ENCODE measurements at regions not wholly inside any gene's neighbourhood (a gene's known extent, or its start where the extent isn't known, plus 50 kb on each side); places are given as distances from the start of the nearest gene placed in this dataset.
"Not testable (repeated sequence)": the region's sequence is repeated elsewhere in the genome, so short reads cannot be mapped to it uniquely, and the experiment has no call there.

DNA sequence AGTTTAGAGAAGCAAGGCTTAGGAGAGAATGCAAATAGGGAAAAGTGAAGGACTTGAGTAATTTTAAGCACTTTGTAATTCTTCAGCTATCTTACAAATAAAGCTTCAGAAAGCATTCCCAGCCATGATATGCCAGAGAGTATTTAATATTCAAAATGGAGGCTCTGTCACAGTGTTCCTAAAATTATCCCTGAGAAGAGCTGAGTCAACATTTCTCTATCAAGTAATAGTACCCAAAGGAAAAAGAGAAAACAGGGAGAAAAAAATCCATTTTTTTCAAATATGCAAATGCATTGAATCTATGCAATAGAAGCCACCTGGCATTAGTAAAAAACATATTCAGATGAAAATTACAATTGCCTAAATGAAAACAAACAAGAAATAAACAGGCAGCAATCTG, 392.6 kb upstream of the FAM174A start:
- DNase-seq (ENCODE audit: low read depth) = no peak
- in situ Hi-C loops (cut with HindIII; ENCODE audit: low sequenced_read_pairs) = no loop called here
- H3K4me3 ChIP-seq (ENCODE audit: low read depth, low read length) = no peak overlapping the region
- TF ChIP-seq CTCF (IDR thresholded peaks at IDR 0.05; ENCODE audit: low read depth, low read length, missing control alignments) = no peak

- no peak for DNase-seq (ENCODE audit: low read depth)
- TF ChIP-seq CTCF (IDR thresholded peaks at IDR 0.05; ENCODE audit: low read depth, low read length, missing control alignments) = no peak
- in situ Hi-C loops (cut with HindIII; ENCODE audit: low sequenced_read_pairs) = no loop called here
- no peak overlapping the region for H3K4me3 ChIP-seq (ENCODE audit: low read depth, low read length)
These were observed 404.0 kb upstream of the FAM174A start for GRCh38 chr5:100131161-100131560.

GRCh38 chr5:100130307-100130706, 404.9 kb upstream of the FAM174A start:
- no peak for DNase-seq (ENCODE audit: low read depth)
- no peak overlapping the region for H3K4me3 ChIP-seq (ENCODE audit: low read depth, low read length)
- in situ Hi-C loops (cut with HindIII; ENCODE audit: low sequenced_read_pairs) = no loop called here
- no peak for TF ChIP-seq CTCF (IDR thresholded peaks at IDR 0.05; ENCODE audit: low read depth, low read length, missing control alignments)

- H3K4me3 ChIP-seq (ENCODE audit: low read depth, low read length) = no peak overlapping the region
- TF ChIP-seq CTCF (IDR thresholded peaks at IDR 0.05; ENCODE audit: low read depth, low read length, missing control alignments) = no peak
- DNase-seq (ENCODE audit: low read depth) = no peak
- in situ Hi-C loops (cut with HindIII; ENCODE audit: low sequenced_read_pairs) = no loop called here
These were observed 415.3 kb upstream of the FAM174A start for GRCh38 chr5:100119903-100120302.

DNA sequence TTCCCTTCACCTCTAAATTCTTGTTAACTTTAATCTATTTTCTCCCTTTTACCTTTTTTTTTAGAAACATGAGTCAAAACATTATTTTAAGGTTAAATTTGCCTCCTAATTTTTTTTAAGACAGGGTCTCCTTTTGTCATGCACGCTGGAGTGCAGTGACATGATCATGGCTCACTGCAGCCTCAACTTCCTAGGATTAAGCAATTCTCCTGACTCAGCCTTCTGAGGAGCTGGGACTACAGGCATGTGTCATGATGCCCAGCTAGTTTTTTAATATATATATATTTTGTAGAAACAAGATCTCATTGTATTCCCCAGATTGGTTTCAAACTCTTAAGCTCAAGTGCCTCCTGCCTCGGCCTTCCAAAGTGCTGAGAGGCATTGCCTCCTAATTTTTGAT, 424.7 kb upstream of the FAM174A start:
- in situ Hi-C loops (cut with HindIII; ENCODE audit: low sequenced_read_pairs) = no loop called here
- TF ChIP-seq CTCF (IDR thresholded peaks at IDR 0.05; ENCODE audit: low read depth, low read length, missing control alignments) = no peak
- no peak for DNase-seq (ENCODE audit: low read depth)
- no peak overlapping the region for H3K4me3 ChIP-seq (ENCODE audit: low read depth, low read length)

DNA sequence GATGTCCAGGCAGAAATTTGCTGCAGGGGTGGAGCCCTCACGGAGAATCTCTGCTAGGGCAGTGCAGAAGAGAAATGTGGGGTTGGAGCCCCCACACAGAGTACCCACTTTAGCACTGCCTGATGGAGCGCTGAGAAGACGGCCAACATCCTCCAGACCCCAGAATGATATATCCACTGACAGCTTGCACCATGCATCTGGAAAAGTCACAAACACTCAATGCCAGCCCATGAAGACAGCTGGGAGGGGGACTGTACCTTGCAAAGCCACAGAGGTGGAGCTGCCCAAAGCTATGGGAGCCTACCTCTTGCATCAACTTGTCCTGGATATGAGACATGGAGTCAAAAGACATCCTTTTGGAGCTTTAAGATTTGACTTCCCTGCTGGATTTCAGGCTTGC, 426.3 kb upstream of the FAM174A start:
- no peak for DNase-seq (ENCODE audit: low read depth)
- in situ Hi-C loops (cut with HindIII; ENCODE audit: low sequenced_read_pairs) = no loop called here
- no peak overlapping the region for H3K4me3 ChIP-seq (ENCODE audit: low read depth, low read length)
- no peak for TF ChIP-seq CTCF (IDR thresholded peaks at IDR 0.05; ENCODE audit: low read depth, low read length, missing control alignments)

DNA sequence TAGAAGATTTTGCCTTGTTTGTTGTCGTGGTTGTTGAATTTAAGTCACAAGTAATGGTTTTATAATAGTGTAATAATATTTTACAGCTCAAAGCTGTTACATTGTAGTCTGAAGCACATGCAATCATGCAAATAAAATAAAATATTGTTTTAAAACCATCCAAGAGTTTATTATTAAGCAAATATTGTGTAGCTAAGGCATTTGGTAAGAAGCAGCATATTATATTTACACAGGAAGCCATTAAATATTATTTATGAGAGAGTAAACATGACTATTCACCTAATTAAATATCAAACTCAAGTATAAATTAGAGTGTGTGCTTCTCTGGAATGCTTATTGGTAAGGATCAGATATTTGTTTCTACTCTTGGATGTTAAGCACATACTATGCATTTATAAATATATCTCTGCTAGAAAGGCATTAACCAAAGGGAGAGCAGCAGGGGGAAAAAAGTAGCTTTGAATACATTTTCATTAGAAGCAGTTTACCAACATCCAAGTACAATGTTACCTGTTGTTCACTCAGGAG, 431.5 kb upstream of the FAM174A start:
- DNase-seq (ENCODE audit: low read depth); H3K4me3 ChIP-seq (ENCODE audit: low read depth, low read length); in situ Hi-C loops (cut with HindIII; ENCODE audit: low sequenced_read_pairs): not testable (repeated sequence)

- in situ Hi-C loops (cut with HindIII; ENCODE audit: low sequenced_read_pairs); H3K4me3 ChIP-seq (ENCODE audit: low read depth, low read length); DNase-seq (ENCODE audit: low read depth): not testable (repeated sequence)
These were observed 433.7 kb upstream of the FAM174A start for GRCh38 chr5:100101466-100101865.

DNA sequence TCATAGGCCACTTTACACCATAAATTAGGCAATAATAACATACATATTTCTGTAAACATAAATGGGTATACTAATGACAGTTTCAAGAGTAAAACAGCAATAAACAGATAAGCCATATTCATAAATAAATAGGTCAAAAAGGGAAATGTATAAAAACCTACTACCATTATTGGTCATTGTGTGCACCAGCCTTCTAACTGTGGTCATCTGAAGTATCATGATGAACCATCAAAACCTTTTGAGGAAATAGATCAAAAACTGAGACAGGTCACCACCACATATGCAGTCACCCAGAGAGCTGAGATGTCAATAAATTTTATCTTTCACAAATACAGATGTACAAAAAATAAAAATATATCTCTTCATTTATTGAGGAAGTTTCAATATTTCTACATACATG, 438.8 kb upstream of the FAM174A start:
- in situ Hi-C loops (cut with HindIII; ENCODE audit: low sequenced_read_pairs); DNase-seq (ENCODE audit: low read depth); H3K4me3 ChIP-seq (ENCODE audit: low read depth, low read length): not testable (repeated sequence)

DNA sequence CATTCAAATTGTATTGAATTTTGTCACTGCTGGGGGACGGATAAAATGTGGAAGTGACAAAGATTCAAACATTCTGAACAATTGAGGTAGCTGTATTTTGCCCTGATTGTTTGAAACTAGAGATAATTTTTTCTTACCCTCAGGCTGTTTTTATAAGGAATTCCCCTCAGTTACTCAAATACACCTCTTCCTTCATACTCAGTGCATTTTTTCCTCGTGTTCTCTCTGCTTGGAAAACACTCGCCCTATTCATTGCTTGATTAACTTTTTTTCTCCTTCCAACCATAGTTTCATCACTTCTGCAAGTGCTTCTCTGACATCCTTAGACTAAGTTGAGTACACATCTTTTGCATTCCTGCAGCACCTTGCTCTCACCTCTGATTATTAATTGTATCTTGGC, 454.5 kb upstream of the FAM174A start:
- in situ Hi-C loops (cut with HindIII; ENCODE audit: low sequenced_read_pairs); H3K4me3 ChIP-seq (ENCODE audit: low read depth, low read length); DNase-seq (ENCODE audit: low read depth): not testable (repeated sequence)

- in situ Hi-C loops (cut with HindIII; ENCODE audit: low sequenced_read_pairs); DNase-seq (ENCODE audit: low read depth); H3K4me3 ChIP-seq (ENCODE audit: low read depth, low read length): not testable (repeated sequence)
These were observed 456.0 kb upstream of the FAM174A start for GRCh38 chr5:100079163-100079562.
